ENCODE measurements at regions not wholly inside any gene's neighbourhood (a gene's known extent, or its start where the extent isn't known, plus 50 kb on each side); places are given as distances from the start of the nearest gene placed in this dataset.

DNA sequence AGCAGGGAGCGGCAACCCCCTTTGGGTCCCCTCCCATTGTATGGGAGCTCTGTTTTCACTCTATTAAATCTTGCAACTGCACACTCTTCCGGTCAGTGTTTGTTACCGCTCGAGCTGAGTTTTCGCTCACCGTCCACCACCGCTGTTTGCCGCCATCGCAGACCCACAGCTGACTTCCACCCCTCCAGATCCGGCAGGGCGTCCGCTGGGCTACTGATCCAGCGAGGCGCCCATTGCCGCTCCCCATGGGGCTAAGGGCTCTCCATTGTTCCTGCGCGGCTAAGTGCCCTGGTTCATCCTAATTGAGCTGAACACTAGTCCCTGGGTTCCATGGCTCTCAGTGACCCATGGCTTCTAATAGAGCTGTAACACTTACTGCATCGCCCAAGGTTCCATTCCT is 115.6 kb upstream of the AUTS2 start:
- intact Hi-C loops (cut with DNase I) = no loop called here
- Histone ChIP-seq H3K4me3 (no peak overlapping the region), H3K4me1 (no peaks in the 10 kb centered on the region), H3K9me3 (no peaks in the 10 kb centered on the region), H3K27ac (no peak overlapping the region), H3K27me3 (no peaks in the 10 kb centered on the region), H3K36me3 (no peaks in the 10 kb centered on the region)
- 95 to 98% methylated on average over 17 of the region's 18 CpGs for WGBS, 2 donors
- DNase-seq = no peak
- TF ChIP-seq CTCF (IDR thresholded peaks at IDR 0.05) (no peak), POLR2A (IDR thresholded peaks at IDR 0.05) (no peak)

- H3K36me3 ChIP-seq = no peaks in the 10 kb centered on the region
- TF ChIP-seq POLR2A (IDR thresholded peaks at IDR 0.05) = no peak
- TF ChIP-seq CTCF (IDR thresholded peaks at IDR 0.05) = no peak
- 89 to 91% methylated on average over 3 of the region's 3 CpGs for whole genome bisulfite sequencing, 2 donors
- intact Hi-C loops (cut with DNase I) = no loop called here
- no peaks in the 10 kb centered on the region for H3K27me3 ChIP-seq
- no peaks in the 10 kb centered on the region for H3K4me1 ChIP-seq
- no peak overlapping the region for H3K27ac ChIP-seq
- no peaks in the 10 kb centered on the region for H3K9me3 ChIP-seq
- no peak overlapping the region for H3K4me3 ChIP-seq
- no peak for DNase-seq
These were observed 108.7 kb upstream of the AUTS2 start for GRCh38 chr7:69489533-69489932.

GRCh38 chr7:69498671-69499070 is 99.6 kb upstream of the AUTS2 start:
- no peak overlapping the region for H3K4me3 ChIP-seq
- H3K4me1 ChIP-seq = no peaks in the 10 kb centered on the region
- DNase-seq = no peak
- H3K9me3 ChIP-seq = no peaks in the 10 kb centered on the region
- H3K36me3 ChIP-seq = no peaks in the 10 kb centered on the region
- 84 to 94% methylated on average over 3 of the region's 3 CpGs for WGBS, 2 donors
- TF ChIP-seq POLR2A (IDR thresholded peaks at IDR 0.05) = no peak
- TF ChIP-seq CTCF (IDR thresholded peaks at IDR 0.05) = no peak
- no peak overlapping the region for H3K27ac ChIP-seq
- H3K27me3 ChIP-seq = peaks cover 0 to 4% (median 0%) of the 10 kb centered on the region in 4 donors
- intact Hi-C loops (cut with DNase I) = no loop called here

GRCh38 chr7:69502358-69502757 is 95.9 kb upstream of the AUTS2 start:
- Histone ChIP-seq H3K4me1 (no peaks in the 10 kb centered on the region), H3K27ac (no peak overlapping the region), H3K36me3 (no peaks in the 10 kb centered on the region), H3K4me3 (no peak overlapping the region), H3K9me3 (no peaks in the 10 kb centered on the region), H3K27me3 (peaks cover 0 to 4% (median 0%) of the 10 kb centered on the region in 4 donors)
- DNase-seq = no peak
- 67 to 74% methylated on average over 3 of the region's 3 CpGs for WGBS, 2 donors
- intact Hi-C loops (cut with DNase I) = no loop called here
- TF ChIP-seq POLR2A (IDR thresholded peaks at IDR 0.05) (no peak), CTCF (IDR thresholded peaks at IDR 0.05) (no peak)

- WGBS, 2 donors = 64 to 77% methylated on average over 8 of the region's 8 CpGs
- Histone ChIP-seq H3K27me3 (peaks cover 0 to 4% (median 0%) of the 10 kb centered on the region in 4 donors), H3K4me1 (no peaks in the 10 kb centered on the region), H3K4me3 (no peak overlapping the region), H3K36me3 (no peaks in the 10 kb centered on the region), H3K9me3 (no peaks in the 10 kb centered on the region), H3K27ac (no peak overlapping the region)
- DNase-seq = no peak
- TF ChIP-seq POLR2A (IDR thresholded peaks at IDR 0.05) (no peak), CTCF (IDR thresholded peaks at IDR 0.05) (no peak)
- intact Hi-C loops (cut with DNase I) = no loop called here
These were observed 93.4 kb upstream of the AUTS2 start for GRCh38 chr7:69504733-69505420.
